HG02610 (cell line): ENCODE measurements at regions not wholly inside any gene's neighbourhood (a gene's known extent, or its start where the extent isn't known, plus 50 kb on each side); places are given as distances from the start of the nearest gene placed in this dataset.
"Not testable (repeated sequence)": the region's sequence is repeated elsewhere in the genome, so short reads cannot be mapped to it uniquely, and the experiment has no call there.

ENCODE experiments used
- ATAC-seq: cut with Tn5 transposase; IDR thresholded peaks from one replicate; pipeline ENCODE4 v1.9.1; 2021; ENCODE audit warnings: mild to moderate bottlenecking, moderate library complexity; ENCODE audit not compliant: unreplicated experiment

DNA sequence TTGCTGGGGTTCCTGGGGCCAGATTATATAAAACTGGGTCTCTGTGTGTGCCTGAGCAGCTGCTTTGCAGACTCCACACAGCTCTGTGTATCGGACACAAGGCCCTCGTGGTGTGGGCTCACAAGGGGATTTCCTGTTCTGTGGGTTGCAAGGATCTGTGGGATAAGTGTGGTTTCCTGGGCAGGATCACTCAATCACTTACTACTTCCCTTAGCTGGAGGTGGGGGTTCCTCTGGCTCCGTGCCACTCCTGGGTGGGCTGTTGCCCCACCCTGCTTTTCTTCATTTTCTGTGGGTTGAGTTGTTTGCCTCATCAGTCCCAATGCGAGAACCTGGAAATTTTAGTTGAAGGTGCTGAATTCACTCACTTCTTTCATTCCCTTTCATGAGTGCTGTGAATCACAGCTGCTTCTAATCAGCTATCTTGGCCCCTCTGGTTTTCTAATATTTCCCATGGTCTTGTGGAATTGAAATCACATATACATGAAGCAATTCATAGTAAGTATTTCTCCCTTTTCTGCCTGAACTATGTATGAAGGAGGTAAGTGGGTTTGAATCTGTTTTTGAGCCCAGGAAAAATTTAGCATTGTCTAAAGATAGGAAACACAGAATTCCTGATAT is 196.3 kb downstream of the DCDC2C start:
- ATAC-seq = no peak

DNA sequence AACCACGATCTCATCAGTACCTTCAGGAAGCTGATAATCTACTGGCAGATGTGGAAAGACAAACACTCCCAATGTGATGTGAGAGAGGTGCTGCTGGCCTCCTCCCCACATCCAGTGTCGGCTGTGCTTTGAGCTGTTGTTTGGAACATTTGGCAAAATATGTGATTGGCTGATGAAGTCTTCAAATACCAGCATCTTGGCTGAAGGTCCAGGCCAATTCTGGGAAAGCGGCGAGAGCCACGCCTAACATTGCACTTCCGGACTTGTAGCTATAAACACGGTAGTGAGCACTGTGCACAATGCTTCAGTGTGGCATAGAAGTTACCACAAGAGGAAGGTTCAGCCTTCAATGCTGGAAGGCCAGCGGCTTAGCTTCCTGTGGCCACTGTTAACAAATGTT is 198.8 kb downstream of the DCDC2C start:
- no peak for ATAC-seq

DNA sequence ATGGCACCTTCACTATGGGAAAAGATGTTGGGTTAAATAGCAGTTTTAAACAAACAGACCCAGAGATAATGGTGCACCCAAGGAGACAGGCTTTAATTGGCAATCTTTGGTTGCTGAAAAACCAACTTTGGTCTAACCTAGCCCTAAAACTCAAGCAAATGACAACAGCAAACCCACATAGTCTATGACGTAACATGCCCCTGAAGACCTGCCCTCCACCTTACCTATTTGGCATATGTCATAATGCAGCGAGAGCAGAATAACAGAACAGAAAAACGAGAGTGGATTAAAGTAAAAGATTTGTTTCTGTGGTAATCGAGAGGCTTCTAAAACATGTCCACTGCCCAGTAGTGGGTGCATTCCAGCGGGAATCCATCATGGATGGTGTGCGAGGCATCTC is 200.7 kb downstream of the DCDC2C start:
- no peak for ATAC-seq

DNA sequence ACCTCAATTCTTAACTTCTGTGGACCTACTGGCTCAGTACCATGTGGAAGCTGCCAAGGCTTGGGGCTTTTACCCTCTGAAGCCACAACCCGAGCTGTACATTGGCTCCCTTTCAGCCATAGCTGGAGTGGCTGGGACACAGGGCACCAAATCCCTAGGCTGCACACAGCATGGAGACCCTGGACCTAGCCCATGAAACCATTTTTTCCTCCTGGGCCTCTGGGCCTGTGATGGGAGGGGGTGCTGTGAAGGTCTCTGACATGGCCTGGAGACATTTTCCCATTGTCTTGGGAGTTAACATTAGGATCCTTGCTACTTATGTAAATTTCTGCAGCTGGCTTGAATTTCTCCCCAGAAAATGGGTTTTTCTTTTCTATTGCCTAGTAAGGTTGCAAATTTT is 205.1 kb downstream of the DCDC2C start:
- not testable (repeated sequence) for ATAC-seq

DNA sequence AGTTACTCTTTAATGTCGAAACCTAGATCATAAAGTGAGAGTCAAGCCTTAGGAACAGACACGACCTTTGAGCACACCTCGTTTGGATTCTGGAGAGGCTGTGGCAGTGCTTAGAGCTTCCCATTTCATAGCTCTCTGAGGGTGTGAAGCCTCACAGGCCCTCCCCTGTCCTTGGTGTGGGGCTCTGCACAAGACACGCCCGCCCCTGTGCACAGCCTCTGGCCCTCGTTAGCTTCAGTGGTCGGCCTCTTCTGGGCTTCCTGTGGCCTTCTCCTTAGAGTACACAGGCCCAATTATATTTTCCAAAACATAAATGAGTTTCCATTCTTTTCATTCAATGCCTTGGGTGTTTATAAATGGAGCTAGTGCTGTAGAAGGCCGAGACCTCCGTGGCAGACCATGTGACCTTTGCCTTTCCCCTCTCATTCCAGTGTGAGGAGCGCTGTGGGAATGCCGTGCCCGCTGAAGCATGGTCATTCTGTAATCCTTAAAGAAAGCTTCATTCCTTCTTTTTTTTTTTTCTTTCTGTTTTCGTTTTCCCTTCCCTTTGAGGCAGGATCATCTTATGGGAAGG is 208.6 kb downstream of the DCDC2C start:
- no peak for ATAC-seq

DNA sequence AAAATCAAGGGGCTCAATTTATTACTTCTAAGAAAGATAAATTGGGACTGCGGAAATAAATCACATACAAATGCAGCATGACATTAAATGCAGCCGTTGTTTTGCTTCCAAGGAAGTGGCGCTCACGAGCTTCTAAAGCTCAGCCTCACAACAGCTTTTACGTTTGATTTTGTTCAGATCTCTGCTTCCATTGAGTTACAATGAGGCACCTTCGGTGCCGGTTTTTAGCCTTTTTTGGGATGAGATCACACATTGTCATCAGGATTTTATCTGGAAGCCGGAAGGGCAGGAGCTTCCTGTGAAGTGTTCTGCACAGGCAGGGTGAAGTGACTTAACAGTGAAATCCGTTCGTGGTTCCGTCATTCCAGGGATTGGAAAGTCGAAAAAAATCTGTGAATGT is 209.8 kb downstream of the DCDC2C start:
- no peak for ATAC-seq

DNA sequence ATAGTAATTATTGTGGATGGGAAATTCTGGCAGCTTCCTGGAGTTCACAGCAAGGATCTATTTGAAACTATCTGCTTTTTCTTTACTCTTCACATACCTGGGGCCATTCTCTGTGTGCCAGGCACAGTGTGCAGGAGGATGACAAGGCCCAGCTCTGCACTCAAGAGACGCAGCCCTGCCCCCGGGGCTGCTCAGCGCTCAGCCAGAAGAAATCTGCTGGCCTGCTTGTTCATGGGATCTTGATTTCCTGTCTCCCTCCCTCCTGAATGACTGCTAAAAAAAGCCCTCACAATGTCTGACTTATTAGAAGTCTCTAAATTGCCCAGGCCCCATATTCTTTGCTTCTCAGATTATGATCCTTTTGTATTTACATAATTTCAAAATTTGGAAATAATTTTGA is 210.9 kb downstream of the DCDC2C start:
- no peak for ATAC-seq

DNA sequence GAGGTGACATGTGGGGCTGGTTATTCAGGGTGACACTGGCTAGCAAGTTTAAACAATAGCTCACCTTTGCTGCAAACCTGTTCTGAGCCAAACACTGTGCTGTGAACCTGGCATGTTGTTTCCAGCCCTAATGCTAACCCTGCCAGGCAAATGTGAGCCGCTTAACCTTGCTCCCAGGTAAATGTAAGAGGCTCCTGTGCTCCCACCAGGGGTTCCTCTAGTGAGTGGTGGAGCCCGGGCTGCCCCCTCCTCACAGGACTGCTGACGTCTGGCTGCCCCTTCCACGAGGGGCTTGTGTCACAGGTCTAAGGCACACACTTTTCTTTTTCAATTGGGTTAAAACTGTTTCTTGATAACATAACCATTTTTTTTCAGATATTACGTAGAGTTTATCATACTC is 223.7 kb downstream of the DCDC2C start:
- ATAC-seq = no peak

DNA sequence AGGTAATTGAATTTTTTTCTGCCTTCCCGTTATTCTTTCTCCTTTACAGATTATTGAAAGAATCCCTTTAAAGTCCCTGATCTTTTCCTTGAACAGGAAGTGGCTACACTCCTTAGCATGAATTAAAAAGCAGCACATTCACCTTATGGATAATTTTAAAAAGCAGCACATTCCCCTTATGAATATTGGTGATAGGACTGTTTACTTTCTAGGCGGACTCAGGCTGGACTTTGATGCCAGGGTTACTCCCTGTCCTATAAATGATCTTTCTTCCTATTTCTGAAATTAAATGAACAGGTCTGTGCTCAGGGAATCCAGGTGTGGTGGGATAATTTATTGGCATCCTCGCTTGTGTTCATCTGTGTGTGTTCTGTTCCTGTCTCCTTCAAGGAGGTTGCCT is 226.0 kb downstream of the DCDC2C start:
- no peak for ATAC-seq

DNA sequence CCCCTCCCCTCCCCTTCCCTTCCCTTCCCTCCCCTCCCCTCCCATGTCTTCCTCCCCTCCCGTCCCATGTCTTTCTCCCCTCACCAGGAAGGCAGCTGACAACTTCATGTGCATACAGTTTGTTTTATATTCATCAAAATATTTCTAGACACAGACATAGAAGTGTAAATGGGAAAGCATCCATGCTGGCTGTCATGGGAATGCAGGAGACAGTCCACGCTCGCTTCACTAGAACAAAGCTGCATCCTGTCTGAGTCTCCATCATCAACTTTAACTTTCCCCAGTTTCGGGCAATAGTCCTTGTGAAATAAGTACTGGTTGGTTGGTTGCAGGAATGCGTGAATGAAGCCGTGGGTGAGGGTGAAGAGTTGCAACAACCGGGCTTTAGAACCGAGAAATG is 226.9 kb downstream of the DCDC2C start:
- ATAC-seq = no peak

DNA sequence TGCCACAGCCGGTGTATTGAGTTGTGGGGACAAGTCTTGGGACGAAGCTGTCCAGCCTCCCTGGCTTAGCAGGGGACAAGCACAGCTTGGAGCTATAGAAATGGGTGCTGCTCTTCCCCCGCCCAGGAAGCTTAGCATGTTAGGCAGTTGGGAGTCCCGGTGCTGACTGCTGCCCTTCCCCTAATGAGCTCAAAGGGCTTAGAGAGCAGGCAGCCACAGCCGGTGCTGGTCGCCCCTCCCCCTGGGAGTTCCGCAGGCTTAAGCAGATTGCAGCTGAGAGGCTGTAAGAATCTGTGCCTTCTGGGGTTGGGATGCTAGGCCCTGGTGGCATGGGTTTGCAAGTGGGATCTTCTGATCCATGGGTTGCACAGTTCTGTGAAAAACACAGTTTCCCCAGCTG is 237.3 kb downstream of the DCDC2C start:
- ATAC-seq = no peak

DNA sequence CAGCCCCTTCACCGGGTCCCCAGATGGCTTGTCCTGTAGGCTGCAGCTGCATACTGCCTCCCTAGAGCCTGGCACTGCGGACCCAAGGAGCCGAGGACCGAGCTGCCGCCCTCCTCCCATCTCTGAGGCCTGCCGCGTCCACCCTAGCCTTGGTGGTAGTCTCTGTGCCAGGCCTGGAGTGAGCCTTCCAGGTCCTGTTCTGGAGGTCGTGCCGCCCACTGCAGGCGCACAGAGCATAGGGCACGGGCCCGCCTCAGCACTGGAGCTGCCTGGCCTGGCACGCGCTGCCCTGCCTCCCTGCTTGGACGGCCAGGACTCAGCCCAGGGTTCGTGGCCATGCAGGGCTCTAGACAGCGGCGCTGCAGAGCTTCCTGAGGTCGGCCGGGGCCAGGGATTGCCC is 239.5 kb downstream of the DCDC2C start:
- no peak for ATAC-seq

DNA sequence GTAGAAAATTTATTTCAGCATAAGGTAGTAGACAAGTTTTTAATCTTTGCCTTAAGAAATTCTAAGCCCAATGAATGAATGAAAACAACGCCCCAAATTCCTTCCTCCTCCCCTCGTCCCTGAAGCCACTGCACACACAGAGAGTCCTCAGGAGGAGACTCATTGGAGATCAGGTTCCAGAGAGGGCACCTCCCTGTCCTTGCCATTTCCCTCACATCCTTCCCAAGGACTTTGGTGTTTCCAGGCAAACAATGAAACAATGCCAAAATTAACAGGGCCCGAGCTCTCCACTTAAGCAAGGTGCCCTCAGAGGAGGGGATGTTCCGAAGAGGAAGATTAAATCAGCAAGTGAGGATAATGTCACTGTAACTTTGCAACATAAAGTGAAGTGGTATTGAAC is 240.7 kb downstream of the DCDC2C start:
- ATAC-seq = no peak

DNA sequence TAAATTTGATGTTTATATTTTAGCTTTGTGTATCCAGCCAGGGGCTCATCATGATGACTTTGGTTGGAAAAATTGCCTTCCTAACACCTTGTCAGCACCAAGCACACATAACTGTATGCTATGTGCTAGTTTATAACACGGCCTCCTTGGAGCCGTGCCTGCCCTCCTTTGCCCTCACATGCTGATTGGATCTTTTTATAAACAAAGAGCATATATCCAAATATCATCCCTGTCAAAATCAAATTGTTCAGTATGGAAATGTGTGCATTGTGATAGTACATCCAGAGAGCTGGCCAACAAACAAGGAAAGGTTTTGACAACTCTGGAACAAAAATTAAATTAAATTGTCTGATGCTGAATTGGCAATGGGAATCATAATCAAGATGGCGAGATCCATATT is 241.5 kb downstream of the DCDC2C start:
- no peak for ATAC-seq

DNA sequence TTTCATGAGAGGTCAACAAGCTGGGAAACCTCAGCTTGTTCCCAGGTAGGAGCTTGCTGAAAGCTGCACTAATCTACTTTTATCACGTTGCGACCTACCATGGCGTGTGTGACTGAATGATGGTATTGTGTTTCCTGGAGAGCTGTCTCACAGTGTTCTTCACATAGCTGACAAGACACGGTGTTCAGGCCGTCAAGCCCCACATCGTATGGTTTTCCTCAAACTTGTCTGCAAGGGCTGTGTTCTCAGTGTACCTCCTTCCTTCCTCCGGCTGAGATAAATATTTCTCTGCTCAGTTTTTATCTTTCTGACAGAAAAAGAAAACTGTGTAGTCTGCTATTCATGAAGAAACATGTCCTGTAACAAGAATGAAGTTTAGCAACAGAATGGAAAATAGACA is 244.8 kb downstream of the DCDC2C start:
- no peak for ATAC-seq

DNA sequence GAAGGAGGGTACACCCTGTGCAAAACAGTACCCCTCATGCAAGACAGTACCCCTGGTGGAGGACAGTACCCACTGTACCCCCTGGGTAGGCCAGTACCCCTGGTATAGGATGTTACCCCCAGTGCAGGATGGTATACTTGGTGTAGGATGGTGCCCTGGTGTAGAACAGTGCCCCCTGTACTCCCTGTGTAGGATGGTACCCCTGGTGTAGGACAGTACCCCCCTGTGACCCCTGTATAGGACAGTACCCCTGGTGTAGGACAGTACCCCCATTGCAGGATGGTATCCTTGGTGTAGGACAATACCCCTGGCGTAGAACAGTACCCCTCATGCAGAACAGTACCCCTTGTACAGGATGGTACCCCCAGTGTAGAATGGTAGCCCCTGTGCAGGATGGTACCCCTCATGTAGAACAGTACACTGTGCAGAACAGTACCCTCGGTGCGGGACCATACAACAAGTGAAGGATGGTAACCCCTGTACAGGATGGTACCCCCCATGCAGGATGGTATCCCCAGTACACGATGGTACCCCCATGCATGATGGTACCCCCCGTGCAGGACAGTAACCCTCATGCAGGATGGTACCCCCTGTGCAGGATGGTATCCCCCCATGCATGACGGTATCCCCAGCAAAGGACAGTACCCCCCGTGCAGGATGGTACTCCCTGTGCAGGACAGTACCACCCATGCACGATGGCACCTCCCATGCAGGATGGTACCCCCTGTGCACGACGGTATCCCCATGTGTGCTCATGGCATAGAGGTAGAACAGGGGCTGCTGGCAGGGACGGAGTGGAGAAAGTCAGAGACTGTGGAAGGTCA is 248.0 kb downstream of the DCDC2C start:
- ATAC-seq = no peak

DNA sequence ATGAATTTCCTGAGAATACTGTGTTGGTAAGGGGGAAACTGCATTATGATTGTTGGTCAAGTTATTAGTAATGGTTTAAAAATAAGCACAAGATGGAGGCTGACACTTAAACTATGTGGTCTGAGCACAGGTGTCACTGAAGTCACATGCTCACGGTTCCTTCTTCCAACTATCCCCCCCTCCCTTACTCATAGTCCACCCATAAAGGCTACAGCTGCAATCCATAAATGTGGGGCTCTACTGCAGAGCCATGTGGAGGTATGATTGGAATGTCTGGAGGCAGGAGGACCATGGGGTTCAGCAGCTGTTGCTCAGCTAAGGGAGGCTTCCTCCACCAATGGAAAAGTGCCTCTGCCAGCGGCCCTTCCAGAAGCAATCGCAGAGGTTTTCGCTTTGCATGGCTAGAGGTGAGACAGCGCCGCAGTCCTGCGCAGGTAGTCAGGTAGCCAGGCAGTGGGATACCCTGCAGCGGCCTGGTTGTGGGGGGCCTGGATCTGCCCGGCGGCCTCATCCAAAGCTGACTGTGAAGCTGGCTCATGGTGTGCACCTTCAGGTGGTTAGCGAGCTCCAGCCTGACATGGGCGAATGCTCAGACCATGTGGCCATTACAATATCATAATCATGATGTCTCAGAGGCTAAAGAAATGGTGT is 249.6 kb downstream of the DCDC2C start:
- no peak for ATAC-seq

DNA sequence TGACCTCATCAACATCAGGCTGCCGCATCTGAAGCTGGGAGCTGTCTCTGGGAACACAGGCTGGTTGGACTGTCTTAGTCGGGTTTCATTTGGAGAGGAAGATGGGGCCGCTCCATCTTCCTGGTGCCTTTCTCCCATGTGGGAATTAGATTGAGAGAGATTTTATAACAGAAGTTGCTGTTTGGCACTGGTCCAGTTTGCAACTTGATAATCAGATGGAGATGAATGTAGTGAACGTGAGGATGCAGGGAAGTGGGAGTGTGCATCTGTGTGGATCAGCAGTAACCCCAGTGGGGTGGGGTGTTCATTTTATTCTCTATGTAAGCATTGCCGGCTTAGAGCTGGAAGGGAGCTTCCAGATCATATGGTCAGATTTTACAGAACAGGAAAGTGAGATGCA is 250.9 kb downstream of the DCDC2C start:
- ATAC-seq = no peak

DNA sequence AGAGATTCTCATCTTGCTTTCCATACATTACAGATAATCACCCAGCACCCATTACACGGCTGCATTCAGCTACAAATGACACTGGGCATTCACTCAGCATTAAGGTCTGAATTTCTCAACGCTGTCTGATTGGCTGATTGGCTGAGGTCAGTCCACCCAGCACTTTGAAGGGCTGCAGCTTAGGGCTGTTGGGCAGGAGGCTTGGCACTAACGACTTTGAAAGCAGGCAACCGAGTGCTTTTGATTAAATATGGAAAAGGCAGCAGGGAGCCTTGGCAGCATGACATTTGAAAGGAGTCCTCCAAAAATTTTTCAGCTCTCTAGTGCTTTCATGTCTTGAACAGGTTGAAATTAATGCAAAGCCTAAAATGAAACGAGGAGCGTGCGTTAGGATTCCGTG is 253.0 kb downstream of the DCDC2C start:
- no peak for ATAC-seq

DNA sequence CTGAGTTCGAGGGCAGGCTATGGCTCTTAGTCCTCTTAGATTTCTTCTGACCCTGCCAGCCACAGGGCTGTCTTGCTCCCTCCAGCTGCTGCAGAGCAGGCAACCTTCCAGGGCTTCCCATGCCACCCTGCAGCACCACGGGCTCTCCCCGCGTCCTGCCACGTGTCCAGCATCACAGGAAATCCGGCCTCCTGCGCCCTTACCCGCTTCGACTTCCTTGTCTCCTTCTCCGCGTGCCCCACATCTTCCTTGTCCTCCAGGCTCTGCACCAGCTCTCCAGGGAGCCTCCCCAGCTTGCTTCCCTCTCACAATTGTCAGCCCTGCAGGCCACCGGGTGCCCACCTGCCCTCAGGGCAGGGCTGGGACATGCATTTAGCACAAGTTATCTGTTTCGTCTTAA is 253.5 kb downstream of the DCDC2C start:
- ATAC-seq = no peak

DNA sequence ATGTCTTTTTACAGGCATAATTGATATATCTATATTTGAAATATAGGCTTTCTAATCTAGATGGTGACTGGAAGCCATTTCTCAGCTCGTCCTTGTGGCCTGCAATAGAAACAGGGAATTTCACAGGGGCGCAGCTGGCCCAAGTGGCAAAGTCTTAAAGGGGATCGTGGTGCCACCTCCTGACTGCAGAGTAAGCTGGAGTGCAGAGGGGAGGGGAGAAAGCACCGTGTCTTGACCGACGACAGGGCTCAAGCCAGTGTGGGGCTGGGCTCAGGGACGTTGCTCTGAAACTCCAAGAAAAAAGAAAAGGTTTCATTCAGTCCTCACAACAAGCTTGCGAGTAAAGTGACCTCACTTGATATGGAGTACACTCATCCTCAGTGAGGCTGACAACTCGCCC is 255.1 kb downstream of the DCDC2C start:
- no peak for ATAC-seq

DNA sequence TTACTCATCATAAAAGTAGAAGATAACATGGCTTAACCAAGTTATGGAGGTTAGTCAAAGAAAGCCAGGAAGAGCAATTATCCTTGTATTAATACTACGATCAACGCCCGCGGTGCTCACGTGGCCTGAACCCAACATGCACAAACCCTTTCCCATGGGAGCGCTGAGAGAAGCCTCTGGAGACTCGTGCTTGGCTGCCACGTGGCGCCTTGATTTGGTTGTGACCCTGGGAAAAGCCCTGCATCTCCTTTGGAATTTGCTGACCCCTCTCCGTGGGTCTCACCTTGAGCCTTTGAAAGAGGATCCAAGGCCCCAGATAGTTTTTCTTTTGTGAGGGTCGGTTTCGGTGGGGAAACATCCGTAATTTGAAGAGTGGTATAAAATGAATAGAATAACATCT is 255.6 kb downstream of the DCDC2C start:
- ATAC-seq = no peak
